ENCODE measurements at regions not wholly inside any gene's neighbourhood (a gene's known extent, or its start where the extent isn't known, plus 50 kb on each side); places are given as distances from the start of the nearest gene placed in this dataset.

GRCh38 chr4:116401293-116401692, 684.1 kb downstream of the TRAM1L1 start:
- no peaks in the 10 kb centered on the region for H3K27me3 ChIP-seq (ENCODE audit: insufficient read depth, poor library complexity, severe bottlenecking)
- no peak for TF ChIP-seq CTCF (IDR thresholded peaks at IDR 0.05; ENCODE audit: poor library complexity, severe bottlenecking)
- H3K4me1 ChIP-seq (ENCODE audit: insufficient read depth, poor library complexity, severe bottlenecking), result no peaks in the 10 kb centered on the region
- ATAC-seq (ENCODE audit: low read depth) (no peak), DNase-seq (ENCODE audit: low spot score) (no peak)
- H3K9me3 ChIP-seq (ENCODE audit: severe bottlenecking), result no peaks in the 10 kb centered on the region
- no peak overlapping the region for H3K4me3 ChIP-seq (ENCODE audit: severe bottlenecking)
- H3K27ac ChIP-seq (ENCODE audit: poor library complexity, severe bottlenecking), result no peak overlapping the region
- no peaks in the 10 kb centered on the region for H3K36me3 ChIP-seq (ENCODE audit: low read depth)

GRCh38 chr4:116400480-116400879, 684.9 kb downstream of the TRAM1L1 start:
- H3K36me3 ChIP-seq (ENCODE audit: low read depth), result no peaks in the 10 kb centered on the region
- DNase-seq (ENCODE audit: low spot score) (no peak), ATAC-seq (ENCODE audit: low read depth) (0 out of 3 replicates have a peak, but pooled peaks have one; percentile 35)
- no peaks in the 10 kb centered on the region for H3K9me3 ChIP-seq (ENCODE audit: severe bottlenecking)
- TF ChIP-seq CTCF (IDR thresholded peaks at IDR 0.05; ENCODE audit: poor library complexity, severe bottlenecking), result no peak
- no peak overlapping the region for H3K4me3 ChIP-seq (ENCODE audit: severe bottlenecking)
- peaks cover 4% of the 10 kb centered on the region for H3K4me1 ChIP-seq (ENCODE audit: insufficient read depth, poor library complexity, severe bottlenecking)
- H3K27me3 ChIP-seq (ENCODE audit: insufficient read depth, poor library complexity, severe bottlenecking), result no peaks in the 10 kb centered on the region
- H3K27ac ChIP-seq (ENCODE audit: poor library complexity, severe bottlenecking), result no peak overlapping the region

- Histone ChIP-seq H3K9me3 (ENCODE audit: severe bottlenecking) (no peaks in the 10 kb centered on the region), H3K4me1 (ENCODE audit: insufficient read depth, poor library complexity, severe bottlenecking) (peaks cover 4% of the 10 kb centered on the region), H3K4me3 (ENCODE audit: severe bottlenecking) (no peak overlapping the region), H3K36me3 (ENCODE audit: low read depth) (no peaks in the 10 kb centered on the region), H3K27me3 (ENCODE audit: insufficient read depth, poor library complexity, severe bottlenecking) (no peaks in the 10 kb centered on the region), H3K27ac (ENCODE audit: poor library complexity, severe bottlenecking) (no peak overlapping the region)
- DNase-seq (ENCODE audit: low spot score) (no peak), ATAC-seq (ENCODE audit: low read depth) (no peak)
- TF ChIP-seq CTCF (IDR thresholded peaks at IDR 0.05; ENCODE audit: poor library complexity, severe bottlenecking), result no peak
These were observed 687.7 kb downstream of the TRAM1L1 start for GRCh38 chr4:116397714-116398113.

DNA sequence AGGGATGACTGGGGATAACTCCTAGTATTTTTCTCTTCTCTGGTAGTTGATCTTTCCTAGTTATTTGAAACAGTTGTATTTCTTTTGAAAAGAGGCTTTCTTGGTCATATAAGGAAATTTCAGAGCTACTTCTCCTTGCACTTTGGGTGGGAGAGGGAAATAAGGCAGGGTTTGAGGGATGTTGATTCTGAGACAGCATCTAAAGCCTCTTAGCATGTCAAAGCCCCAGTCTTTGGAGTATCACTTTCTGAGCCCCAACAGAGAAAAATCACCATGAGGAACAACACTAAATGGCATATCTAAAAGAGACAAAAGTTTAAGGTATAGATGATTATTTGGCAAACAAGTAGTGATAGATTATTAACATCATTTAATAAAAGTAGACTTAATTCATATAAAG, 688.1 kb downstream of the TRAM1L1 start:
- DNase-seq (ENCODE audit: low spot score) (no peak), ATAC-seq (ENCODE audit: low read depth) (no peak)
- Histone ChIP-seq H3K27ac (ENCODE audit: poor library complexity, severe bottlenecking) (no peak overlapping the region), H3K4me3 (ENCODE audit: severe bottlenecking) (no peak overlapping the region), H3K4me1 (ENCODE audit: insufficient read depth, poor library complexity, severe bottlenecking) (peaks cover 4% of the 10 kb centered on the region), H3K36me3 (ENCODE audit: low read depth) (no peaks in the 10 kb centered on the region), H3K27me3 (ENCODE audit: insufficient read depth, poor library complexity, severe bottlenecking) (no peaks in the 10 kb centered on the region), H3K9me3 (ENCODE audit: severe bottlenecking) (no peaks in the 10 kb centered on the region)
- TF ChIP-seq CTCF (IDR thresholded peaks at IDR 0.05; ENCODE audit: poor library complexity, severe bottlenecking), result no peak

- no peak for TF ChIP-seq CTCF (IDR thresholded peaks at IDR 0.05; ENCODE audit: poor library complexity, severe bottlenecking)
- Histone ChIP-seq H3K4me1 (ENCODE audit: insufficient read depth, poor library complexity, severe bottlenecking) (peaks cover 4% of the 10 kb centered on the region), H3K27me3 (ENCODE audit: insufficient read depth, poor library complexity, severe bottlenecking) (no peaks in the 10 kb centered on the region), H3K4me3 (ENCODE audit: severe bottlenecking) (no peak overlapping the region), H3K36me3 (ENCODE audit: low read depth) (no peaks in the 10 kb centered on the region), H3K9me3 (ENCODE audit: severe bottlenecking) (no peaks in the 10 kb centered on the region), H3K27ac (ENCODE audit: poor library complexity, severe bottlenecking) (no peak overlapping the region)
- ATAC-seq (ENCODE audit: low read depth) (no peak), DNase-seq (ENCODE audit: low spot score) (no peak)
These were observed 690.0 kb downstream of the TRAM1L1 start for GRCh38 chr4:116395408-116395807.
